AG09309 (cell line): ENCODE measurements at regions not wholly inside any gene's neighbourhood (a gene's known extent, or its start where the extent isn't known, plus 50 kb on each side); places are given as distances from the start of the nearest gene placed in this dataset.

ENCODE experiments used
- DNase-seq: peaks from one replicate; pipeline ENCODE4 v3.0.0-alpha.2; 2010; ENCODE audit warnings: low read depth
- H3K4me3 ChIP-seq: 2 replicates; pipeline ENCODE4 v1.5.1; 2011; ENCODE audit warnings: mild to moderate bottlenecking, low read depth, low read length, moderate library complexity; ENCODE audit not compliant: control insufficient read depth
- CTCF ChIP-seq: IDR thresholded peaks from 2 replicates; pipeline ENCODE4 v1.5.1; 2011; ENCODE audit warnings: mild to moderate bottlenecking, low read depth, low read length, inconsistent platforms; ENCODE audit not compliant: insufficient read depth, control insufficient read depth; ENCODE audit errors: missing control alignments

GRCh38 chr5:158553962-158554336, 545.8 kb downstream of the EBF1 start:
- TF ChIP-seq CTCF: no peak
- no peak for DNase-seq
- H3K4me3 ChIP-seq: no peak overlapping the region

- no peak overlapping the region for H3K4me3 ChIP-seq
- no peak for TF ChIP-seq CTCF
- DNase-seq: peak; percentile 40
Observed at GRCh38 chr5:158553195-158553961, 546.3 kb downstream of the EBF1 start.

GRCh38 chr5:158552241-158552640, 547.5 kb downstream of the EBF1 start:
- no peak for TF ChIP-seq CTCF
- no peak for DNase-seq
- no peak overlapping the region for H3K4me3 ChIP-seq

- TF ChIP-seq CTCF: no peak
- H3K4me3 ChIP-seq: no peak overlapping the region
- DNase-seq: no peak
Observed at GRCh38 chr5:158549311-158549710, 550.4 kb downstream of the EBF1 start.

- no peak for DNase-seq
- no peak overlapping the region for H3K4me3 ChIP-seq
- TF ChIP-seq CTCF: no peak
Observed at GRCh38 chr5:158546748-158547147, 553.0 kb downstream of the EBF1 start.

GRCh38 chr5:158545949-158546530, 553.7 kb downstream of the EBF1 start:
- H3K4me3 ChIP-seq: no peak overlapping the region
- no peak for TF ChIP-seq CTCF
- no peak for DNase-seq
